IMR-90 (cell line): ENCODE measurements at regions not wholly inside any gene's neighbourhood (a gene's known extent, or its start where the extent isn't known, plus 50 kb on each side); places are given as distances from the start of the nearest gene placed in this dataset.

Source experiments
- ATAC-seq: fragments of 200-7000 bp; cut with Tn5 transposase; 2 replicates; pipeline ENCODE4 v1.9.1; 2020; ENCODE audit warnings: low read depth, mild to moderate bottlenecking, moderate library complexity
- BruUV-seq: library from RNA; stranded (reverse); fragments of 400-500 nt; replicated peaks from 2 replicates; lab custom pipeline; 2021; lab: Mats Ljungman, UMichigan
- CTCF ChIA-PET: fragments of 300-600 bp; formaldehyde crosslinking; extraction: SDS; loops from one replicate; lab custom pipeline; 2021; ENCODE audit warnings: antibody characterized with exemption; lab: Yijun Ruan, JAX
- POLR2A ChIA-PET: fragments of 300-600 bp; sonication (Branson Sonifier 250); formaldehyde crosslinking; loops from one replicate; lab custom pipeline; 2022; ENCODE audit warnings: antibody characterized with exemption; ENCODE audit not compliant: unreplicated experiment; lab: Charles Lee
- DNase-seq: peaks from one replicate; pipeline ENCODE4 v3.0.0; 2013
- H2AFZ ChIP-seq: replicated peaks from 2 replicates; pipeline ENCODE3; 2013; ENCODE audit warnings: low read length, mild to moderate bottlenecking; ENCODE audit not compliant: poor library complexity
- H2AK5ac ChIP-seq: 2 replicates; pipeline ENCODE4 v1.6.1; 2013; ENCODE audit warnings: low read depth, low read length, inconsistent platforms
- H2AK9ac ChIP-seq: replicated peaks from 2 replicates; pipeline ENCODE3; 2013; ENCODE audit warnings: mild to moderate bottlenecking, low read depth, low read length, moderate library complexity; ENCODE audit not compliant: poor library complexity
- H2BK120ac ChIP-seq: 2 replicates; pipeline ENCODE4 v1.6.1; 2013; ENCODE audit warnings: low read depth, low read length, inconsistent platforms
- H2BK15ac ChIP-seq: 3 replicates; pipeline ENCODE4 v1.6.1; 2013; ENCODE audit warnings: low read depth, low read length, inconsistent platforms
- H2BK20ac ChIP-seq: 2 replicates; pipeline ENCODE4 v1.6.1; 2013; ENCODE audit warnings: low read depth, mild to moderate bottlenecking, inconsistent platforms, low read length, moderate library complexity
- H2BK5ac ChIP-seq: 2 replicates; pipeline ENCODE4 v1.6.1; 2013; ENCODE audit warnings: mild to moderate bottlenecking, low read depth, low read length, inconsistent platforms; ENCODE audit not compliant: poor library complexity, severe bottlenecking
- H3K14ac ChIP-seq: replicated peaks from 2 replicates; pipeline ENCODE4 v1.6.1; 2013; ENCODE audit warnings: low read depth, low read length, inconsistent platforms
- H3K18ac ChIP-seq: 2 replicates; pipeline ENCODE4 v1.6.1; 2013; ENCODE audit warnings: low read depth, low read length, control low read depth
- H3K23ac ChIP-seq: 2 replicates; pipeline ENCODE4 v1.6.1; 2013; ENCODE audit warnings: low read depth, low read length, inconsistent platforms
- H3K27ac ChIP-seq: 2 replicates; pipeline ENCODE4 v1.5.1; 2013; ENCODE audit warnings: mild to moderate bottlenecking, control low read depth, low read length; ENCODE audit not compliant: insufficient read depth
- H3K27me3 ChIP-seq: 2 replicates; pipeline ENCODE4 v1.6.1; 2013; ENCODE audit warnings: low read length; ENCODE audit not compliant: control insufficient read depth, insufficient read depth
- H3K36me3 ChIP-seq: 2 replicates; pipeline ENCODE4 v1.6.1; 2013; ENCODE audit warnings: low read length, mixed read lengths; ENCODE audit not compliant: control insufficient read depth, insufficient read depth
- H3K4ac ChIP-seq: 2 replicates; pipeline ENCODE4 v1.6.1; 2013; ENCODE audit warnings: low read depth, low read length, inconsistent platforms
- H3K4me1 ChIP-seq: 2 replicates; pipeline ENCODE4 v1.6.1; 2013; ENCODE audit warnings: low read length, mixed read lengths; ENCODE audit not compliant: control insufficient read depth, insufficient read depth
- H3K4me2 ChIP-seq: 2 replicates; pipeline ENCODE4 v1.6.1; 2013; ENCODE audit warnings: low read depth, mild to moderate bottlenecking, control low read depth, low read length, moderate library complexity
- H3K4me3 ChIP-seq: 2 replicates; pipeline ENCODE4 v1.5.1; 2013; ENCODE audit warnings: low read depth, mild to moderate bottlenecking, control low read depth, low read length, moderate library complexity; ENCODE audit not compliant: insufficient read depth
- H3K56ac ChIP-seq: 2 replicates; pipeline ENCODE4 v1.6.1; 2013; ENCODE audit warnings: low read length, inconsistent platforms; ENCODE audit not compliant: insufficient read depth; ENCODE audit errors: extremely low read depth
- H3K79me1 ChIP-seq, 2 experiments: 2 replicates each; pipeline ENCODE4 v1.6.1; 2013; ENCODE audit warnings: low read length in 2 of 2, inconsistent platforms in 1 of 2, low read depth in 1 of 2
- H3K9ac ChIP-seq: 2 replicates; pipeline ENCODE4 v1.6.1; 2013; ENCODE audit warnings: low read depth, low read length, control low read depth
- H3K9me1 ChIP-seq: 2 replicates; pipeline ENCODE4 v1.6.1; 2013; ENCODE audit warnings: low read length, inconsistent platforms; ENCODE audit not compliant: insufficient read depth
- H3K9me3 ChIP-seq: 2 replicates; pipeline ENCODE4 v1.6.1; 2013; ENCODE audit warnings: low read length; ENCODE audit not compliant: control insufficient read depth, insufficient read depth
- H4K20me1 ChIP-seq: 2 replicates; pipeline ENCODE4 v1.6.1; 2013; ENCODE audit warnings: low read length, inconsistent platforms; ENCODE audit not compliant: insufficient read depth
- H4K5ac ChIP-seq: 2 replicates; pipeline ENCODE4 v1.6.1; 2013; ENCODE audit warnings: mild to moderate bottlenecking, low read depth, low read length, control low read depth
- H4K8ac ChIP-seq, 2 experiments: 2 replicates each; pipeline ENCODE4 v1.6.1; 2013; ENCODE audit warnings: low read depth in 2 of 2, low read length in 2 of 2, control low read depth in 1 of 2, inconsistent platforms in 1 of 2
- H4K91ac ChIP-seq: 2 replicates; pipeline ENCODE4 v1.6.1; 2013; ENCODE audit warnings: low read depth, low read length, inconsistent platforms; ENCODE audit not compliant: insufficient read depth
- CHD1 ChIP-seq: IDR thresholded peaks from 2 replicates; pipeline ENCODE4 v1.6.1; 2012; ENCODE audit warnings: low read depth, low read length, improper control_type of control experiment
- MXI1 ChIP-seq: IDR thresholded peaks from 2 replicates; pipeline ENCODE4 v1.6.1; 2012; ENCODE audit warnings: low read depth, mild to moderate bottlenecking, low read length, moderate library complexity, borderline replicate concordance
- RAD21 ChIP-seq: IDR thresholded peaks from 2 replicates; pipeline ENCODE4 v1.6.1; 2012; ENCODE audit warnings: low read length, improper control_type of control experiment
- RCOR1 ChIP-seq: IDR thresholded peaks from 2 replicates; pipeline ENCODE4 v1.6.1; 2012; ENCODE audit warnings: mild to moderate bottlenecking, low read length, improper control_type of control experiment; ENCODE audit not compliant: insufficient replicate concordance
- RFX5 ChIP-seq: IDR thresholded peaks from 2 replicates; pipeline ENCODE4 v1.8.0; 2012; ENCODE audit warnings: low read depth, mild to moderate bottlenecking, low read length, moderate library complexity
- SMC3 ChIP-seq: fragments of 150-350 bp; IDR thresholded peaks from 2 replicates; pipeline ENCODE4 v1.6.1; 2016; ENCODE audit warnings: low read depth, mild to moderate bottlenecking, antibody characterized with exemption, low read length, moderate library complexity
- WGBS, 2 experiments: methylation state at CpG; one replicate each; pipeline versions ENCODE4 v1.1.5 to v1.1.7; 2013; ENCODE audit warnings: missing lambda C conversion rate in 2 of 2; ENCODE audit not compliant: insufficient read length in 1 of 2; ENCODE audit errors: extremely low coverage in 2 of 2; 5-methylcytosine and 5-hydroxymethylcytosine counted together
- dilution Hi-C: fragments of 300-500 bp; cut with HindIII; formaldehyde crosslinking; loops from one replicate; pipeline ENCODE4 v1.14.3; 2018; ENCODE audit warnings: low sequenced_read_pairs; ENCODE audit not compliant: unreplicated experiment
- in situ Hi-C: fragments of 300-500 bp; cut with MboI; formaldehyde crosslinking; loops from 3 replicates; pipeline ENCODE4 v1.14.3; 2019; ENCODE audit warnings: low sequenced_read_pairs, inconsistent platforms, mixed read lengths
- intact Hi-C: fragments of 100-400 bp; cut with micrococcal nuclease; formaldehyde crosslinking; loops from 2 replicates; pipeline ENCODE4 v1.10.0; 2022

DNA sequence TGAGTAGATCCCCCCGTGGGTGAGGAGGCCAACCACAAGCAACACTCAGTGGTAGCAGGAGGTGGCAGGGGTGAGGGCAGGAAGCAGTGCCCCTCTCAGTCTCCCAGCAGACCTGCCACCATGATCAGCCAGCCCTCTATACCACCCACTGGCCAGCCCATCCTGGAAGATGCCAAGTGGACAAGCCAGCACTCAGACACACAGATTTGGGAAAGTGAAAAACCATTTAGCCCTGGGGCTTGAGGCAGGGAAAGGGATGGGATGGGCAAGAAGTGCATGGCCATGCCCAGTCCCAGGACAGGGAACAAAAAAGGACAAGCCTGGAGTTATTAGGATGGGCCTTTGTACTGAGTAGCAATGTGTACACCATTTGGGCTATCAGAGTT is 76.9 kb downstream of the HFE start:
- Histone ChIP-seq H3K27me3 (no peaks in the 10 kb centered on the region), H2BK5ac (no peak overlapping the region), H2AK5ac (no peak overlapping the region), H3K4me1 (no peaks in the 10 kb centered on the region), H2AFZ (peak overlapping the region; percentile 48), H3K23ac (no peak overlapping the region), H3K9me1 (no peaks in the 10 kb centered on the region; the same call in 1 of the 2 replicates), H3K79me1 (peaks cover 6 to 11% of the 10 kb centered on the region in 2 experiments; a peak in 3 of 4 replicates), H3K14ac (no peak overlapping the region), H3K18ac (no peak overlapping the region), H3K9ac (no peak overlapping the region), H4K91ac (no peak overlapping the region), H4K20me1 (no peaks in the 10 kb centered on the region), H2BK15ac (no peak overlapping the region), H3K56ac (no peak overlapping the region), H4K5ac (no peak overlapping the region), H4K8ac (no peak overlapping the region), H3K36me3 (peaks cover 4% of the 10 kb centered on the region; the same call in 1 of the 2 replicates), H2AK9ac (peak overlapping the region; percentile 24), H2BK20ac (no peak overlapping the region), H3K4me2 (no peak overlapping the region), H3K4ac (no peak overlapping the region), H3K9me3 (no peaks in the 10 kb centered on the region), H3K4me3 (no peak overlapping the region), H2BK120ac (no peak overlapping the region), H3K27ac (no peak overlapping the region)
- no CpG with 5 or more reads among the region's 1 CpG for WGBS, 2 experiments
- intact Hi-C loops (no loop called here), dilution Hi-C loops (no loop called here), in situ Hi-C loops (no loop called here)
- DNase-seq (no peak), ATAC-seq (no peak)
- no TSS peak for BruUV-seq
- CTCF ChIA-PET, result no interaction called here
- POLR2A ChIA-PET, result no interaction called here
- TF ChIP-seq SMC3, result no peak
- no peak for TF ChIP-seq RFX5
- TF ChIP-seq MXI1, result no peak
- TF ChIP-seq CHD1, result no peak
- no peak for TF ChIP-seq RCOR1
- TF ChIP-seq RAD21, result no peak
